GM12875 (cell line): ENCODE measurements at regions not wholly inside any gene's neighbourhood (a gene's known extent, or its start where the extent isn't known, plus 50 kb on each side); places are given as distances from the start of the nearest gene placed in this dataset.

Source experiments
- H3K4me3 ChIP-seq: one replicate; pipeline ENCODE4 v1.5.1; 2011; ENCODE audit warnings: low read depth, low read length, control low read depth
- CTCF ChIP-seq: IDR thresholded peaks from 2 replicates; pipeline ENCODE4 v1.5.1; 2011; ENCODE audit warnings: low read depth, mild to moderate bottlenecking, control low read depth, inconsistent platforms, low read length, moderate library complexity, borderline replicate concordance; ENCODE audit not compliant: insufficient read depth

DNA sequence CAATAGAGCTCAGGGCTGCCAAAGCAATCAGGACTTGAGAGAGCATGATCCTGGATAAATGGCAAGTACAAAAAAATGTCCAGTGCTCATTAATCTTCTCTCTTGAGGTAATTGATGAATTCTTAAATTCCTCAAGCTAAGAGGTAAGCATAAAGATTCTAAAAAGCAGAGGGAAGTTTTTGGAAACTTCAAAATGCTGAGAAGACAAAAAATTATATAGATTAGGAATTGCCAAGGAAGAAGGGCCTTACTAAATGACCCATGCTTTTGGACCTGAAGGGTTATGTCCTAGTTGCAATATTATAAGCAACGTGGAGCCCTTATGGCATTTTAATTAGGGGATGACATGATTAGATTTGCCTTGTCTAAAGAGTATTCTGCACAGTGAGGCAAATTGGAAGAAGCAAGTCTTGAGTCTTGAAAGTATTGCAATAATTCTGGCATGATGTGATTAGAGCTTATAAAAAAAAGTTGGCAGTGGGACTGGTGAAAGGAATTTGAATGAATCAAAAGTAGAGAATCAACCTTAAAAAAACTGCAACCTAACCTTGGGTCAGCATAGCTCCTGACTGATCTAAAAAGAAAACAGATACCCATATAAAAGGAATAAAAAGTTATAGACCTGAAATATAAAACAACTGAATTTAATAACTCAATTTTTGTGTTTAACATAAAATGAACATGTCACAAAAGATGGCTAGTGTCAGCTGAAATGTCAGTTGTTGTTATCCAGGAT is 323.8 kb upstream of the ARRDC3 start:
- H3K4me3 ChIP-seq = no peak overlapping the region
- no peak for TF ChIP-seq CTCF

GRCh38 chr5:91703128-91703527 is 320.0 kb upstream of the ARRDC3 start:
- no peak overlapping the region for H3K4me3 ChIP-seq
- TF ChIP-seq CTCF = no peak

- TF ChIP-seq CTCF = no peak
- no peak overlapping the region for H3K4me3 ChIP-seq
Measured at GRCh38 chr5:91699429-91699828, 316.3 kb upstream of the ARRDC3 start.

- H3K4me3 ChIP-seq = no peak overlapping the region
- no peak for TF ChIP-seq CTCF
Measured at GRCh38 chr5:91691592-91691991, 308.5 kb upstream of the ARRDC3 start.

- no peak overlapping the region for H3K4me3 ChIP-seq
- no peak for TF ChIP-seq CTCF
Measured at GRCh38 chr5:91690921-91691320, 307.8 kb upstream of the ARRDC3 start.

GRCh38 chr5:91687430-91687829 is 304.3 kb upstream of the ARRDC3 start:
- H3K4me3 ChIP-seq = no peak overlapping the region
- no peak for TF ChIP-seq CTCF

GRCh38 chr5:91684625-91685024 is 301.5 kb upstream of the ARRDC3 start:
- no peak for TF ChIP-seq CTCF
- no peak overlapping the region for H3K4me3 ChIP-seq
